ENCODE measurements at regions not wholly inside any gene's neighbourhood (a gene's known extent, or its start where the extent isn't known, plus 50 kb on each side); places are given as distances from the start of the nearest gene placed in this dataset.

GRCh38 chr5:89374144-89374784 lies 491.3 kb upstream of the MEF2C start:
- intact Hi-C loops (cut with micrococcal nuclease), result no loop called here
- no peak overlapping the region for H3K27ac ChIP-seq (ENCODE audit: insufficient read depth, low read depth, low read length)
- no peaks in the 10 kb centered on the region for H3K9me3 ChIP-seq (replicated peaks; ENCODE audit: control insufficient read depth, insufficient read depth, low read length)
- FAIRE-seq, result no peak
- no peaks in the 10 kb centered on the region for H4K20me1 ChIP-seq (replicated peaks; ENCODE audit: control insufficient read depth, extremely low read depth, insufficient read depth, low read length)
- H3K4me2 ChIP-seq (ENCODE audit: insufficient read depth, low read length), result no peak overlapping the region
- POLR2A ChIA-PET, result no interaction called here
- no peak overlapping the region for H3K9ac ChIP-seq (replicated peaks; ENCODE audit: extremely low read depth, insufficient read depth, low read length)
- no TSS peak for BruUV-seq (replicated peaks)
- no peaks in the 10 kb centered on the region for H3K79me2 ChIP-seq (ENCODE audit: control insufficient read depth, insufficient read depth, low read length)
- H3K27me3 ChIP-seq (ENCODE audit: control insufficient read depth in 2 of 2, insufficient read depth in 2 of 2, low read length in 2 of 2), result no peaks in the 10 kb centered on the region
- H3K9me1 ChIP-seq (replicated peaks; ENCODE audit: control insufficient read depth, extremely low read depth, insufficient read depth, low read length), result no peaks in the 10 kb centered on the region
- no peak overlapping the region for H2AFZ ChIP-seq (ENCODE audit: low read depth, low read length)
- H3K4me3 ChIP-seq (replicated peaks in 1 of 3; ENCODE audit: insufficient read depth in 1 of 3, low read depth in 1 of 3, low read length in 3 of 3), result no peak overlapping the region
- no peaks in the 10 kb centered on the region for H3K36me3 ChIP-seq (ENCODE audit: control insufficient read depth in 2 of 2, extremely low read depth in 1 of 2, insufficient read depth in 2 of 2, low read length in 2 of 2)
- dilution Hi-C loops (cut with MboI; ENCODE audit: extremely low pct_ligation_motif_present, low sequenced_read_pairs), result no loop called here
- H3K4me1 ChIP-seq (ENCODE audit: control insufficient read depth, extremely low read depth, insufficient read depth, low read length), result no peaks in the 10 kb centered on the region
- TF ChIP-seq POLR2AphosphoS5 (IDR thresholded peaks at IDR 0.05; ENCODE audit: insufficient read depth, low read depth, low read length) (no peak), JUN (IDR thresholded peaks at IDR 0.05; ENCODE audit: borderline replicate concordance, insufficient read depth, insufficient read length, low read depth) (no peak), MAX (IDR thresholded peaks at IDR 0.05; ENCODE audit: insufficient read depth, insufficient read length) (no peak), GATA2 (IDR thresholded peaks at IDR 0.05; ENCODE audit: insufficient read depth, insufficient read length, low read depth, low read length) (no peak), EZH2 (IDR thresholded peaks at IDR 0.05; ENCODE audit: borderline replicate concordance, low read depth, low read length, severe bottlenecking) (no peak)
- no peak for DNase-seq (ENCODE audit: low read depth, low spot score)
- CTCF ChIA-PET, result interaction anchor here (0.7 to 1.2 kb wide), 4 partner anchors 21 to 32 kb away, joined by 3 read pairs; no protein-coding TSS in a partner anchor

GRCh38 chr5:89372176-89372575 lies 489.2 kb upstream of the MEF2C start:
- no peak for DNase-seq (ENCODE audit: low read depth, low spot score)
- intact Hi-C loops (cut with micrococcal nuclease), result no loop called here
- H3K4me1 ChIP-seq (ENCODE audit: control insufficient read depth, extremely low read depth, insufficient read depth, low read length), result no peaks in the 10 kb centered on the region
- H3K79me2 ChIP-seq (ENCODE audit: control insufficient read depth, insufficient read depth, low read length), result no peaks in the 10 kb centered on the region
- H3K9ac ChIP-seq (replicated peaks; ENCODE audit: extremely low read depth, insufficient read depth, low read length), result no peak overlapping the region
- H3K4me2 ChIP-seq (ENCODE audit: insufficient read depth, low read length), result no peak overlapping the region
- no peak for FAIRE-seq
- ChIA-PET POLR2A (no interaction called here), CTCF (interaction anchor here (1.1 to 1.6 kb wide), 2 partner anchors 19 to 42 kb away, joined by 3 to 5 read pairs; no protein-coding TSS in a partner anchor)
- H3K4me3 ChIP-seq (replicated peaks in 1 of 3; ENCODE audit: insufficient read depth in 1 of 3, low read depth in 1 of 3, low read length in 3 of 3), result no peak overlapping the region
- no peaks in the 10 kb centered on the region for H3K9me3 ChIP-seq (replicated peaks; ENCODE audit: control insufficient read depth, insufficient read depth, low read length)
- no peaks in the 10 kb centered on the region for H4K20me1 ChIP-seq (replicated peaks; ENCODE audit: control insufficient read depth, extremely low read depth, insufficient read depth, low read length)
- H3K36me3 ChIP-seq (ENCODE audit: control insufficient read depth in 2 of 2, extremely low read depth in 1 of 2, insufficient read depth in 2 of 2, low read length in 2 of 2), result no peaks in the 10 kb centered on the region
- no peaks in the 10 kb centered on the region for H3K9me1 ChIP-seq (replicated peaks; ENCODE audit: control insufficient read depth, extremely low read depth, insufficient read depth, low read length)
- no peak overlapping the region for H2AFZ ChIP-seq (ENCODE audit: low read depth, low read length)
- dilution Hi-C loops (cut with MboI; ENCODE audit: extremely low pct_ligation_motif_present, low sequenced_read_pairs), result no loop called here
- no peak overlapping the region for H3K27ac ChIP-seq (ENCODE audit: insufficient read depth, low read depth, low read length)
- no TSS peak for BruUV-seq (replicated peaks)
- TF ChIP-seq FOS (IDR thresholded peaks at IDR 0.05; ENCODE audit: borderline replicate concordance, insufficient read depth, low read length) (no peak), POLR2A (IDR thresholded peaks at IDR 0.05; ENCODE audit: low read depth, low read length) (no peak), EZH2 (IDR thresholded peaks at IDR 0.05; ENCODE audit: borderline replicate concordance, low read depth, low read length, severe bottlenecking) (no peak), GATA2 (IDR thresholded peaks at IDR 0.05; ENCODE audit: insufficient read depth, insufficient read length, low read depth, low read length) (no peak), MYC (IDR thresholded peaks at IDR 0.05; ENCODE audit: low read depth, low read length) (no peak), POLR2AphosphoS5 (IDR thresholded peaks at IDR 0.05; ENCODE audit: insufficient read depth, low read depth, low read length) (no peak)
- H3K27me3 ChIP-seq (ENCODE audit: control insufficient read depth in 2 of 2, insufficient read depth in 2 of 2, low read length in 2 of 2), result no peaks in the 10 kb centered on the region

Data from endothelial cell of umbilical vein (primary cell).